Chondrocyte (in vitro differentiated cells): ENCODE measurements at regions not wholly inside any gene's neighbourhood (a gene's known extent, or its start where the extent isn't known, plus 50 kb on each side); places are given as distances from the start of the nearest gene placed in this dataset.

Source experiments
- DNase-seq: peaks from one replicate; pipeline ENCODE4 v3.0.0; 2021; ENCODE audit warnings: mixed read lengths, low spot score
- H3K27ac Mint-ChIP-seq: one replicate; pipeline ENCODE4 v1.8.0; 2021; ENCODE audit warnings: mild to moderate bottlenecking, moderate library complexity, mixed read lengths; ENCODE audit not compliant: unreplicated experiment
- H3K27me3 Mint-ChIP-seq: 2 replicates; pipeline ENCODE4 v1.8.0; 2021; ENCODE audit warnings: low read depth, mixed read lengths
- H3K36me3 Mint-ChIP-seq: 2 replicates; pipeline ENCODE4 v1.8.0; 2021; ENCODE audit warnings: low read depth, mixed read lengths
- H3K4me1 Mint-ChIP-seq: 2 replicates; pipeline ENCODE4 v1.8.0; 2021; ENCODE audit warnings: low read depth, mild to moderate bottlenecking, mixed read lengths
- H3K4me3 Mint-ChIP-seq: one replicate; pipeline ENCODE4 v1.8.0; 2021; ENCODE audit warnings: mild to moderate bottlenecking, moderate library complexity, mixed read lengths; ENCODE audit not compliant: unreplicated experiment
- H3K9me3 Mint-ChIP-seq: 2 replicates; pipeline ENCODE4 v1.8.0; 2021; ENCODE audit warnings: low read depth, mixed read lengths
- CTCF ChIP-seq: fragments of 200-600 bp; sonication (generic); IDR thresholded peaks from 2 replicates; pipeline ENCODE4 v1.5.0; 2021; ENCODE audit warnings: antibody characterized with exemption, mild to moderate bottlenecking, moderate library complexity

DNA sequence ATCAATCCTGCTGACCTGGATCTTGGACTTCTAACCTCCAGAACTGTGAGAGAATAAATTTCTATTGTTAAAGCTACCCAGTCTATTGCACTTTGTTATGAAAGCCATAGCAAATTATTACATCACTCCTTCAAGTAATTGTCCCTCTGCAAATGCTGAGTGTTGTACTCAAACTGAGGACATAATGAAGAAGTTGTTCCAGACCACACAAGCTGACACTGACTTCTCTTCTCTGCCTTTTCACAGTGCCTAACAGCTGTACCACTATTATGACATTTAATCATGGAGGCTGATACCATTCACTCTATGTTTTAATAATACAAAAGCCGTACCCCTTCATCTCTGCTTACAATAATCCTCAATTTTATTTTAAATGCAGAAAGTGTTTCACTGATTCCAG, 424.1 kb upstream of the PIK3C3 start:
- no peak overlapping the region for H3K4me3 Mint-ChIP-seq
- DNase-seq = no peak
- H3K27me3 Mint-ChIP-seq = no peaks in the 10 kb centered on the region

DNA sequence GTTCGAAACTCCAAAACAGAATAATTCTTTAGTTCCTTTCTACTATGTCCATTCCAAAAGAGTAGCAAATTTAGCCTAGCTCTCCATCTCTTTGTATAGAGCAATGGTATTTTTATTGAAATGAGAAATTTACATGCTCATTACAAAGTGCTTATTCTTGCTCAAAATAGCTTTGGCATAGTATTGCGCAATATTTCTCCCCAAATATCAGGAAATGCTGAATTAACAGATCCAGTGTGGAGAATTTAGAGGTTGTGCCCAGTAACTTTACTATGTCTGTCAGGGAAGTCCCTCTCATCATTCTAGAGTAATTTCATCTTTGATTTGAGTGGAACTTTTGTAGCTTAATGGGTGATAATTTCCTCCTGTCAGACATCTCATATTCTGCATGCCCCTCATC, 425.9 kb upstream of the PIK3C3 start:
- Mint-ChIP-seq H3K4me3 (no peak overlapping the region), H3K9me3 (peaks cover 6% of the 10 kb centered on the region), H3K27me3 (no peaks in the 10 kb centered on the region), H3K4me1 (no peaks in the 10 kb centered on the region), H3K36me3 (peaks cover 1% of the 10 kb centered on the region), H3K27ac (no peak overlapping the region)
- no peak for TF ChIP-seq CTCF
- no peak for DNase-seq

More for the DNA sequence above, 424.1 kb upstream of the PIK3C3 start:
- Mint-ChIP-seq H3K4me1 (no peaks in the 10 kb centered on the region), H3K9me3 (peaks cover 6% of the 10 kb centered on the region), H3K27ac (no peak overlapping the region), H3K36me3 (peaks cover 1% of the 10 kb centered on the region)
- TF ChIP-seq CTCF = no peak

DNA sequence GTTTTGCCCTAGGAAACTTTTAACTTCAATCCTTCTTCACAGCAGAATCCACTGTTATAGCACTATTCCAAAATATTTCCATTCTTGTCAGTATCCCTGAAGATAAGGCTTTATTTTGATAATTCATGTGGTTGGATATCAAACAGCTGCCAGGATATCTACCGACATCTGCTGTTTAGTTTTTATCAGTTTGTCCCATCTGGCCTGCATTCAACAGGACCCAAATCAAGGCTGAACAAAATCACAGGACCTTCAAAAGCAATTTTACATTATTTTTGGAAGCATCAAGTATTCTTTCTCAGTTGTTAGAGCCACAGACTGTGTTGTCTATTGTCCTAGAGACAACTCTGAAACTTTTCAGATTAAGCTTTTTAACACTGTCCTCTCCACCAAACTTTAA, 429.0 kb upstream of the PIK3C3 start:
- Mint-ChIP-seq H3K4me3 (no peak overlapping the region), H3K9me3 (peaks cover 6% of the 10 kb centered on the region), H3K4me1 (no peaks in the 10 kb centered on the region), H3K27ac (no peak overlapping the region), H3K36me3 (peaks cover 1% of the 10 kb centered on the region), H3K27me3 (no peaks in the 10 kb centered on the region)
- no peak for TF ChIP-seq CTCF
- no peak for DNase-seq

DNA sequence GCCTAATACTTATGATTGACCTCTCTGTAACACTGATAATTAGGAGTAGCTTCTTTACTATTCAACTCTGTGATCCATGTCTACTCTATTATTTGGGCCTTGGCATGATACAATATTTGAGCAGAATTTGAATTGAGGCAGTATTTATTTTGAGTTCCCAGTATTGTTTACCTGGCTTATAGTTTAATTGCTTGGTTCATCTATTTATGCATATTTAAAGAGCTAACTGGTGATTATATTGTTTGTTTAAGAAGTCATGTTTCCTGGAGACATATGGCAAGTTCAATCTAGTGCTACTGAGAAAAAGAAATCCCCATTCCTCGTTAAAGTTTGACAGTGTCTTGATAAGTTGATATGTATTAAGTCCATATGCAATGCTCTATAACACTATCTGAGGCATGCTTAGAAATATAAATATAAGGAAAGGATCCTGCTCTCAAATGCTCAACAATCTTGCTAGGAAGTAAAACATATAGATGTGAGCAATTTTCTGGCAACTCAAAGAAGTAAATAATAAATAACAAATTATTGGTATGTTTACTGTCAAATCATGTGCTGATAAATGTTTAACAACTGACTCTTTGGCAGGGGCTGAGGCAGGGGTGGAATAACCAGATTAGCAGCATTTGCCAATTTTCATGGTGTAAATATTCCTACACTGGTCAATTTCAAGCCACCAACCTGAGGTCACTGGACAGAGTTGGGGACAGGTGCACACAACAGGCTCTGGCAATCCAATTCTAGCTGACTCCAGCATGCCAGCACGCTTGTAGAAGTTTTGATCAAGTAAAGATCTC, 430.2 kb upstream of the PIK3C3 start:
- H3K27ac Mint-ChIP-seq = no peak overlapping the region
- H3K4me3 Mint-ChIP-seq = no peak overlapping the region
- H3K4me1 Mint-ChIP-seq = no peaks in the 10 kb centered on the region
- no peak for TF ChIP-seq CTCF
- H3K36me3 Mint-ChIP-seq = peaks cover 1% of the 10 kb centered on the region
- H3K27me3 Mint-ChIP-seq = no peaks in the 10 kb centered on the region
- peaks cover 6% of the 10 kb centered on the region for H3K9me3 Mint-ChIP-seq
- no peak for DNase-seq

DNA sequence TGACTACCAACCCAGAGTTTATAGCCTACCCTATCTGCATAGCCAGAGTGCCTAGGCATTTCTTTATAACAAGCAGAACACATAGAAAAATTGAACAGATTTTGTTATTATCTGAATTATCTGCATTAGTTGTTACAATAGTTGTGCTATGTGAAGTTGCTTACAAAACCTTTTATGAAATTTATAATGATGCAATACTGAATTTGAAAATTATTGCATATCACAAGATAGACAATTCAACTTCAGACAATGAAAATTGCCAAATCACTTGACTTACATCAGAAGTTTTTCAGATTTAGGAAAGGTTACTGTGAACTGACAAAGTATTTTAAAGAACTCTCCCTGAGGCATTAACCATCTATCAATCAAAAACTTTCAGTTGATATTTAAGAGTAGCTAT, 437.9 kb upstream of the PIK3C3 start:
- peaks cover 6% of the 10 kb centered on the region for H3K4me1 Mint-ChIP-seq
- TF ChIP-seq CTCF = no peak

More for the DNA sequence above, 437.9 kb upstream of the PIK3C3 start:
- H3K9me3 Mint-ChIP-seq = no peaks in the 10 kb centered on the region
- H3K36me3 Mint-ChIP-seq = no peaks in the 10 kb centered on the region
- no peak overlapping the region for H3K27ac Mint-ChIP-seq
- no peak for DNase-seq
- no peak overlapping the region for H3K4me3 Mint-ChIP-seq
- no peaks in the 10 kb centered on the region for H3K27me3 Mint-ChIP-seq
